WI38 (cell line): ENCODE measurements at regions not wholly inside any gene's neighbourhood (a gene's known extent, or its start where the extent isn't known, plus 50 kb on each side); places are given as distances from the start of the nearest gene placed in this dataset.

Experiments used
- H3K4me3 ChIP-seq: 2 replicates; pipeline ENCODE4 v1.5.1; 2011; ENCODE audit warnings: low read depth, mild to moderate bottlenecking, control low read depth, low read length
- CTCF ChIP-seq: IDR thresholded peaks from 2 replicates; pipeline ENCODE4 v1.5.1; 2012; ENCODE audit warnings: low read depth, mild to moderate bottlenecking, control low read depth, low read length

DNA sequence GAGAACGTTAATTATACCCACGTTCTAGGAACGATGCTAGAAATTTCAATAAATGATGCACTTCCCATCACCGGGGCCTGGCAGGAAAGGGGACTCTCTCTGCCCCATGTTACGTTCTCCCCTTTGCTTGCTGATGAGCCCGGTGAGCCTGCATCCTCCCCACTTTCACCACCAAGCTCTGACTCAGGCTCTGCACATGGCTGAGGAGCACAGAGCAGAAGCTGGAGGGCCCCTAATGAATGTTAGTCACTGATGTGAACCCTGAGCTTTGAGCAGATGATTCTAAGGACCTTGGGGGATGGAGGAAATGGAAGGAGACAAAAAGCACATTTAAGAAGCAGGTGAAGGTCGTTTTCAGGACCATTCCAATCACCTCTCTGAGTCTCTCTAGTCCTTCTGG lies 468.2 kb upstream of the ARID1B start:
- no peak for TF ChIP-seq CTCF
- no peak overlapping the region for H3K4me3 ChIP-seq

DNA sequence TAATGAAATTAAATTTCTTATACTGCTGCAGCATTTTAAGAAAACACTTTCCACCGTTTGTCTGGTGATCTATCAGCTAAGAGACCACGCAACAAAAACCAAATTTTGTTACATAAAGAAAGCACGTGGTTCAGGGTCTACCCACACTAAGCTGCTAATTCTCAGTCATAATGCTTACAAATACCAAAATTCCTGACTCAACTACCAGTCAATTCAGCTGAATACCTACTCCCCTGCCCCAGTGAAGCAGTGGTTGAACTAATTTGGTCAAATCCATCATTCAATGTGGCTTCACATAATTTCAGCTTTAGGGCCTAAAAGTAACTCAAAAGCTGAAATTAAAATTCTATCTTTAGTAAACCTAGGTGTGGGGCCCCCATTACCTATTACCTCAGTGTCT lies 468.6 kb upstream of the ARID1B start:
- no peak overlapping the region for H3K4me3 ChIP-seq
- no peak for TF ChIP-seq CTCF

- H3K4me3 ChIP-seq = no peak overlapping the region
- no peak for TF ChIP-seq CTCF
Measured at GRCh38 chr6:156306531-156306930, 470.6 kb upstream of the ARID1B start.

DNA sequence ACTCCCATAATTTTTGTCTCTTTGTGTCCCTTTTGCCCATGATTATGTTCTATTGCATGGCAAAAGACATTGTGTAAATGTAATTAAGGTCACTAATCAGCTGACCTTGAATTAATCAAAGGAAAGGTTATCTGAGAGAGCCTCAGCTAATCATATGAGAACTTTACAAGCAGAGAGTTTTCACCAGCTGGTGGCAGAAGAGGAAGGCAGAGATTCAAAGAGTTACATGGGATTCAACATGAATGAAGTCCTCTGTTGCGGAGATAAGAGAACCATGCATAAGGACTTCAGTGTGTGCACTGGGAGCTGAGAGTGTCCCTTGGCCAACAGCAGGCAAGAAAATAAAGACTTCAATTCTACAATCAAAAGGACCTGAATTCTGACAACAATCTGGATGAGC lies 494.1 kb upstream of the ARID1B start:
- H3K4me3 ChIP-seq = no peak overlapping the region
- no peak for TF ChIP-seq CTCF

- no peak for TF ChIP-seq CTCF
- no peak overlapping the region for H3K4me3 ChIP-seq
Measured at GRCh38 chr6:156282087-156282486, 495.1 kb upstream of the ARID1B start.

- H3K4me3 ChIP-seq = no peak overlapping the region
Measured at GRCh38 chr6:156281266-156281665, 495.9 kb upstream of the ARID1B start.

DNA sequence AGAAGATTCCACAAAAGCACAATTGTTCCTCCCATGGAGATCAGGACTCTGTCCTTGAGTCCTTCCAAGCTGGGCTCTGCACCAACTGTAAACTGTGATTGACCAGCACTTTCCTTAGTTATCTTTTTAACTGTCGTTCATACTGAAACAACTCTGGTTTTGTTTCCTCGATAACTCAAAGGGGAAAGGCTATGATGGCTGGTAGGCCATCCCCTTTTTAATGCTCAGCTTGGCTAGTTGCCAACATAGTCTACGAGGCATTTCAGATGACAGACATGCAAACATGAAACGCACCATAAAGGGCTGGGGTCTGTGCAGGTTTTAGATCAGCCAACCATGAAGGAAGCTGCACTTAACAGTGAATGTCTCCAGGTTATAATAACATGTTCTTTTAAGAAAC lies 497.1 kb upstream of the ARID1B start:
- TF ChIP-seq CTCF = no peak
- H3K4me3 ChIP-seq = no peak overlapping the region

More at GRCh38 chr6:156281266-156281665, 495.9 kb upstream of the ARID1B start:
- no peak for TF ChIP-seq CTCF
